ENCODE measurements at regions not wholly inside any gene's neighbourhood (a gene's known extent, or its start where the extent isn't known, plus 50 kb on each side); places are given as distances from the start of the nearest gene placed in this dataset.

DNA sequence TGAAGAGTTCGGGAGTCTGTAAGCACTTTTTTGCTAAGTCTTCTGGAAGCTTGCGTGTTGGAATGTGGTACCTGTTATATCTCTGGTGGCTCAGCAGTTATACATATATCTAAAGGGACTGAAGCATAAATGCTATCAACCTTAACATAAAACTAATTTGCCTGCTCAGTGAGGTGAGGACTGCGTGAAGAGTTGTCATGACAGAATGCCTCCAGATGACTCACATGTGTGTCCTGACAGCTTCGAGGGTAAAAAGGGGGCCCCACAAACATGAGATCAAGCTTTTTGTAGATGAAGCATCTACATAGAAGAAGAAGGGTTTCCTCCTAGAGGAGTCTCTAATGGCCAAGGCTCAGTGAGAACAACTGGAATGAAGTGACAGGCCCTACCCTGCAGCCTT is 88.8 kb upstream of the C3orf80 start:
- H3K23ac ChIP-seq (ENCODE audit: low read depth, low read length): no peak overlapping the region
- no peak overlapping the region for H2BK20ac ChIP-seq (ENCODE audit: low read depth, low read length)
- no peak overlapping the region for H3K27ac ChIP-seq (ENCODE audit: insufficient read depth, low read length)
- no peaks in the 10 kb centered on the region for H3K9me3 ChIP-seq (ENCODE audit: control insufficient read depth, insufficient read depth, low read length)
- H2BK120ac ChIP-seq (ENCODE audit: low read depth, low read length): no peak overlapping the region
- ATAC-seq (ENCODE audit: low read depth) (no peak), DNase-seq (no peak)
- H3K4me2 ChIP-seq (ENCODE audit: low read depth, low read length): no peak overlapping the region
- no peak overlapping the region for H4K8ac ChIP-seq (ENCODE audit: low read depth in 2 of 2, low read length in 2 of 2)
- peaks cover 7% of the 10 kb centered on the region for H3K9me1 ChIP-seq (ENCODE audit: insufficient read depth, low read length)
- no peak overlapping the region for H2AK9ac ChIP-seq (replicated peaks; ENCODE audit: low read depth, low read length, poor library complexity)
- H3K4me1 ChIP-seq (ENCODE audit: control insufficient read depth, insufficient read depth, low read length): peaks cover 5% of the 10 kb centered on the region
- no peak overlapping the region for H2BK15ac ChIP-seq (ENCODE audit: low read depth, low read length)
- no peak for TF ChIP-seq POLR2A (IDR thresholded peaks at IDR 0.05; ENCODE audit: low read depth, low read length)
- TF ChIP-seq CEBPB (IDR thresholded peaks at IDR 0.05; ENCODE audit: low read depth, low read length): no peak
- TF ChIP-seq MAZ (IDR thresholded peaks at IDR 0.05; ENCODE audit: borderline replicate concordance, low read depth, low read length): no peak
- no peak for TF ChIP-seq BHLHE40 (IDR thresholded peaks at IDR 0.05; ENCODE audit: low read depth, low read length)
- no peak for TF ChIP-seq CHD1 (IDR thresholded peaks at IDR 0.05; ENCODE audit: low read depth, low read length)
- TF ChIP-seq, protein P1, sequence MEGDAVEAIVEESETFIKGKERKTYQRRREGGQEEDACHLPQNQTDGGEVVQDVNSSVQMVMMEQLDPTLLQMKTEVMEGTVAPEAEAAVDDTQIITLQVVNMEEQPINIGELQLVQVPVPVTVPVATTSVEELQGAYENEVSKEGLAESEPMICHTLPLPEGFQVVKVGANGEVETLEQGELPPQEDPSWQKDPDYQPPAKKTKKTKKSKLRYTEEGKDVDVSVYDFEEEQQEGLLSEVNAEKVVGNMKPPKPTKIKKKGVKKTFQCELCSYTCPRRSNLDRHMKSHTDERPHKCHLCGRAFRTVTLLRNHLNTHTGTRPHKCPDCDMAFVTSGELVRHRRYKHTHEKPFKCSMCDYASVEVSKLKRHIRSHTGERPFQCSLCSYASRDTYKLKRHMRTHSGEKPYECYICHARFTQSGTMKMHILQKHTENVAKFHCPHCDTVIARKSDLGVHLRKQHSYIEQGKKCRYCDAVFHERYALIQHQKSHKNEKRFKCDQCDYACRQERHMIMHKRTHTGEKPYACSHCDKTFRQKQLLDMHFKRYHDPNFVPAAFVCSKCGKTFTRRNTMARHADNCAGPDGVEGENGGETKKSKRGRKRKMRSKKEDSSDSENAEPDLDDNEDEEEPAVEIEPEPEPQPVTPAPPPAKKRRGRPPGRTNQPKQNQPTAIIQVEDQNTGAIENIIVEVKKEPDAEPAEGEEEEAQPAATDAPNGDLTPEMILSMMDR (conservative IDR thresholded peaks at IDR 0.05; ENCODE audit: low read depth, low read length): no peak
- TF ChIP-seq MAFK (IDR thresholded peaks at IDR 0.05; ENCODE audit: low read depth, low read length): no peak
- no peak for TF ChIP-seq MXI1 (IDR thresholded peaks at IDR 0.05; ENCODE audit: borderline replicate concordance, low read depth, low read length)
- TF ChIP-seq, protein P2, sequence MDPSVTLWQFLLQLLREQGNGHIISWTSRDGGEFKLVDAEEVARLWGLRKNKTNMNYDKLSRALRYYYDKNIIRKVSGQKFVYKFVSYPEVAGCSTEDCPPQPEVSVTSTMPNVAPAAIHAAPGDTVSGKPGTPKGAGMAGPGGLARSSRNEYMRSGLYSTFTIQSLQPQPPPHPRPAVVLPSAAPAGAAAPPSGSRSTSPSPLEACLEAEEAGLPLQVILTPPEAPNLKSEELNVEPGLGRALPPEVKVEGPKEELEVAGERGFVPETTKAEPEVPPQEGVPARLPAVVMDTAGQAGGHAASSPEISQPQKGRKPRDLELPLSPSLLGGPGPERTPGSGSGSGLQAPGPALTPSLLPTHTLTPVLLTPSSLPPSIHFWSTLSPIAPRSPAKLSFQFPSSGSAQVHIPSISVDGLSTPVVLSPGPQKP (IDR thresholded peaks at IDR 0.05; ENCODE audit: borderline replicate concordance, low read depth, low read length): no peak
- H3K18ac ChIP-seq (ENCODE audit: low read depth, low read length): no peak overlapping the region
- H3K36me3 ChIP-seq (ENCODE audit: control insufficient read depth, insufficient read depth, low read length): no peaks in the 10 kb centered on the region
- H3K14ac ChIP-seq (replicated peaks; ENCODE audit: low read depth, low read length): no peak overlapping the region
- no peak overlapping the region for H2AFZ ChIP-seq (replicated peaks; ENCODE audit: low read length, poor library complexity)
- H2AK5ac ChIP-seq (ENCODE audit: low read depth, low read length): no peak overlapping the region
- intact Hi-C loops (cut with micrococcal nuclease): no loop called here
- H2BK5ac ChIP-seq (ENCODE audit: low read depth, low read length, poor library complexity, severe bottlenecking): no peak overlapping the region
- no peak overlapping the region for H3K4ac ChIP-seq (ENCODE audit: low read depth, low read length)
- dilution Hi-C loops (cut with HindIII; ENCODE audit: low sequenced_read_pairs, unreplicated experiment): no loop called here
- no peaks in the 10 kb centered on the region for H3K27me3 ChIP-seq (ENCODE audit: control insufficient read depth, insufficient read depth, low read length)
- H3K56ac ChIP-seq (ENCODE audit: extremely low read depth, insufficient read depth, low read length): no peak overlapping the region
- in situ Hi-C loops (cut with MboI; ENCODE audit: low sequenced_read_pairs): no loop called here
- ChIA-PET POLR2A (ENCODE audit: unreplicated experiment) (no interaction called here), CTCF (interaction anchor here (0.7 kb wide), 1 partner anchor 277 kb away, joined by 4 read pairs; no protein-coding TSS in a partner anchor)
- H4K91ac ChIP-seq (ENCODE audit: insufficient read depth, low read depth, low read length): no peak overlapping the region
- H3K79me1 ChIP-seq (ENCODE audit: low read depth in 1 of 2, low read length in 2 of 2): no peaks in the 10 kb centered on the region
- BruUV-seq (replicated peaks): no TSS peak
- no CpG with 5 or more reads among the region's 4 CpGs for WGBS, 2 experiments (ENCODE audit: extremely low coverage in 2 of 2, insufficient read length in 1 of 2)
- H3K9ac ChIP-seq (ENCODE audit: low read depth, low read length): no peak overlapping the region
- H3K4me3 ChIP-seq (ENCODE audit: insufficient read depth, low read depth, low read length): no peak overlapping the region
- H4K5ac ChIP-seq (ENCODE audit: low read depth, low read length): no peak overlapping the region
- no peaks in the 10 kb centered on the region for H4K20me1 ChIP-seq (ENCODE audit: insufficient read depth, low read length)

Data from IMR-90 (cell line).